Gastrocnemius medialis (tissue), 4 donors: ENCODE measurements at regions not wholly inside any gene's neighbourhood (a gene's known extent, or its start where the extent isn't known, plus 50 kb on each side); places are given as distances from the start of the nearest gene placed in this dataset.

Experiments used
- CTCF ChIP-seq, 5 experiments: fragments of 450-650 bp in 3 of 5; fragments of 200-600 bp in 2 of 5; sonication (generic) in 2 of 5; IDR thresholded peaks in 4 of 5; conservative IDR thresholded peaks in 1 of 5; 1 replicate in 4 of 5; 2 replicates in 1 of 5; pipeline ENCODE4 v1.5.1; 2016 to 2019; ENCODE audit warnings: antibody characterized with exemption in 5 of 5, mild to moderate bottlenecking in 3 of 5, moderate library complexity in 3 of 5
- POLR2A ChIP-seq, 2 donors: fragments of 450-650 bp; IDR thresholded peaks; one replicate each; pipeline ENCODE4 v1.6.1; 2017; ENCODE audit warnings: antibody characterized with exemption in 2 of 2, mild to moderate bottlenecking in 2 of 2, moderate library complexity in 2 of 2

GRCh38 chr10:44647473-44647872 lies 262.6 kb upstream of the CXCL12 start:
- TF ChIP-seq POLR2A (IDR thresholded peaks at IDR 0.05) (no peak), CTCF (IDR thresholded peaks at IDR 0.05 in 4 of 5, conservative IDR thresholded peaks at IDR 0.05 in 1 of 5) (no peak)
